ENCODE measurements at regions not wholly inside any gene's neighbourhood (a gene's known extent, or its start where the extent isn't known, plus 50 kb on each side); places are given as distances from the start of the nearest gene placed in this dataset.
A peak's percentile ranks its signal among the peaks of the same experiment; 100 is the strongest.

- peak in 1 of 2 donors; percentile 34 for DNase-seq (ENCODE audit: low read depth in 2 of 2)
Observed at GRCh38 chr4:176971576-176972115, 178.9 kb upstream of the VEGFC start.

GRCh38 chr4:176979416-176979815 lies 186.7 kb upstream of the VEGFC start:
- DNase-seq (ENCODE audit: low read depth in 2 of 2), result no peak

- DNase-seq (ENCODE audit: low read depth in 2 of 2), result peak in 1 of 2 donors; percentile 44
Observed at GRCh38 chr4:176981074-176981473, 188.4 kb upstream of the VEGFC start.

DNA sequence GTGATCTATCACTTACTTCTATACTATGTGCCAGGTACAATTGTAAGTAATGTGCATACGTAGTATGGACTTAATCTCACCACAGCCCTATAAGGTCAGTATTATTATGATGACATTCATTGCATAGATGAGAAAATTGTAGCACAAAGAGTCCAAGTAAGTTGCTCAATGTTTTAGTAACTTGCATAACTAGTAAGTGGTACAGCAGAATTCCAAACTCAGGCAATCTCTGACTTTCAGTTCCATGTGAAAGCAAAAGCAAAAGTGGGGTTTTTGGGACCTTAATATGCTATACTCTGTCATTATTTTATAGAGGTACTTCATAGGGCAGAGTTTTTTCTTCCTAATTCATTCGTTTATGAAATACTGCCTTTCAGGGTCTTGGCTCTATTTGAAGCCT lies 188.8 kb upstream of the VEGFC start:
- no peak for DNase-seq (ENCODE audit: low read depth in 2 of 2)

GRCh38 chr4:176988226-176988625 lies 195.5 kb upstream of the VEGFC start:
- DNase-seq (ENCODE audit: low read depth in 2 of 2), result peak; percentile 80 to 96

- no peak for DNase-seq (ENCODE audit: low read depth in 2 of 2)
Observed at GRCh38 chr4:176989186-176989585, 196.5 kb upstream of the VEGFC start.

GRCh38 chr4:176999935-177000543 lies 207.3 kb upstream of the VEGFC start:
- peak; percentile 5 to 8 for DNase-seq (ENCODE audit: low read depth in 2 of 2)

- peak in 1 of 2 donors; percentile 62 for DNase-seq (ENCODE audit: low read depth in 2 of 2)
Observed at GRCh38 chr4:177001271-177002175, 208.8 kb upstream of the VEGFC start.

GRCh38 chr4:177005674-177006230 lies 213.0 kb upstream of the VEGFC start:
- peak in 1 of 2 donors; percentile 73 for DNase-seq (ENCODE audit: low read depth in 2 of 2)

DNA sequence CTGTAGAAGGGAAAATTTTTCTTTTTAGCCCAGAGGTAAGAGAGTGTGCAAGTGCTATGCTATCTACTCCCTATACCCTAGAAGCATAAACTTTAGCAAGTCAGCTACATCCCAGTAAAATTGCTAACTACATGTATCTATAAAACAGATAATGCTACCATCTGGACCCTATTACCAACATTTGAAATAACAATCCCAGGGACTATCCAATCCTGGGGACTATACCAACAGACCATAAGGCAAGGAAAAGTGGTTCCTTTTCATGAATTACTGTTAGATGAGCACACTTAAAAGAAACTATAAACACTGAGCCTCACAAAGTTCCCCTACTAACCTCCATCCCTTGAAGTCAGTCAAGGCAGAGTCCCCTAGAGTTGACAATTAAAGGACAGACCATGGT lies 213.6 kb upstream of the VEGFC start:
- no peak for DNase-seq (ENCODE audit: low read depth in 2 of 2)

DNA sequence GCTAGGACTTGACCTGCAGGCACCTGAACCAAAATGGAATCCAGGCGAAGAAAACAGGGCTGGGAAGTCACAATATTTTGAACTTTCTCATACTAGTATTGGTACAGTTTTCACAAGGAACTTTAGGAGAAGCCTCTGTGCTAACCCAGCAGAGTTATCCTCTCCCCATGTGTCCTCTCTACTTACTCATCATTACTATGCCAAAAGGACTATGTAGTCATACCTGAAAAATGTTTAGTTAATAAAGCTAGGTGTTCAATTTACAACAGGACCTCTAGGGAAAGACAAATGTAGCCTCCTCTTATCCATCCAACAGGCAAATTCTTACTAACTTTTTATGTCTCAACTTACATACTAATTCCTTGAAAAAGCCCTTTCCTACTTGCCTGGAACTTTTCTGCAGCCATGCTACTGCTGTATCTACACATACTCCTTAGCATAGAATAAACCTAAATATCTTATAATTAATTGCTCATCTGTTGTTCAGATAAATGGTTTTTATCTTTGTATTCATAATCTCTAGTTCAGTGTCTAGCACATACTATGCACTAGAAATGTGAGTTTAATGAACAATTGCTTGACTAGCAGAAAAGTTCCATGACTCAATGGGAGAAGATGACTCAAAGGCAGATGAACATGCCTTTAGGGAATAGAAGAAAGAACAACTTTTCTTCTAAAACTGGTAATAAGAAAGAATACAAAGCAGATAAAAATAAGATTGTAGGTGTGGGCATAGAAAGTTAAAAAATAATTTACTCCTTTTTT lies 215.5 kb upstream of the VEGFC start:
- DNase-seq (ENCODE audit: low read depth in 2 of 2), result peak in 1 of 2 donors; percentile 15

DNA sequence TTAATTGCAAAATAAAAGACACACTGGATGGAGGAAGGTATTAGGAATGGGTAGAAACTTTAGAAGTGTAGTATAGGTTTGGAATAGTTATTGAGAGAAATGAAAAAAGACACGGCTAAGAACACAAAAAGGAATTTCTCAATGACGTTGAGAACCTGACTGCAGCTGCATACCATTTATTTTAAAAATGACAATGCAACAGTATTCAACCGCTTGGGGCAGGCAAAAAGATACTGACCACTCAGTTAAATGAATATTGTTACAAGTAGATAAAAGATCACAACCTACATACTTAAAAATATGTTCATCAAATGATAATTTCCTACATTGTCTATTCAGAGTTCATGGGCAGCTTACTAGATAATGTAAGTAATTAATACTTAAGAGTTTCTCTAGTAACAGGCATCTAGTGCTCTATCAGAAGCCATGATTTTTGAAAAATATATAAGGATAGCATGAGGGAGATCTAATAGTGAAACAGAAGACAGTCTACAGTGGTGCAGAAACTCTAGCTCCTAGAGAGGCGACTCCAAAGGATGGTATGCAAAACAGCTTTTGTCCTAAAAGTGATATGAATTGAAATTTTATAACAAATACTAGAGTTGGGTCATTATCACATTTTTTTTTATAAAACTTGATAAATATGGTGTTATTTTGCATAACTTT lies 216.2 kb upstream of the VEGFC start:
- no peak for DNase-seq (ENCODE audit: low read depth in 2 of 2)

- DNase-seq (ENCODE audit: low read depth in 2 of 2), result no peak
Observed at GRCh38 chr4:177010418-177010817, 217.7 kb upstream of the VEGFC start.

DNA sequence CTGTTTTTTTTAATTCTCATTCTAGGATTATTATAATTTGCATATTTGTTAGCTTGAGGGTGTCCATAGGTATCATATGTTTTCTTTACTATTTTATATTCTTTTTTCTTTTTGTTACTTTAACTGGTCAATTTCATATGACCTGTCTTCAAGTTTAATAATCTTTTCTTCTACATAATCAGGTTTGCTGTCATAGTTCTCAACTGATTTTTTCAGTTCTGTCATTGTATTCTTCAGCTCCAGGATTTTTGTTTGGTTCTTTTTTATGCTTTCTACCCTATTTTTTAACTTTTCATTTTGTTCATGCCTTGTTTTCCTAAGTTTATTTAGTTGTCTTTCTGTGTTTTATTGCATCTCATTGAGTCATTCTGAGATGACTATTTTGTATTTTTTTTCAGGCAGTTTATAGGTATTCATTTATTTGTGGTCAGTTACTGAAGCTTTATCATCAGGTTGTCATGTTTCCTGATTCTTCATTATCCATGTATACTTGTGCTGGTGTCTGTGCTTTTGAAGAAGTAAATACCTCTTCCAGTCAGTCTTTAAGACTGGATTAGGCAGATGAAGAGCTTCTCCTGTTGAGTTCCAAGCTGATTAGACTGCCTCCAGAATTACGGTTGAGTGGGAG lies 220.3 kb upstream of the VEGFC start:
- no peak for DNase-seq (ENCODE audit: low read depth in 2 of 2)

DNA sequence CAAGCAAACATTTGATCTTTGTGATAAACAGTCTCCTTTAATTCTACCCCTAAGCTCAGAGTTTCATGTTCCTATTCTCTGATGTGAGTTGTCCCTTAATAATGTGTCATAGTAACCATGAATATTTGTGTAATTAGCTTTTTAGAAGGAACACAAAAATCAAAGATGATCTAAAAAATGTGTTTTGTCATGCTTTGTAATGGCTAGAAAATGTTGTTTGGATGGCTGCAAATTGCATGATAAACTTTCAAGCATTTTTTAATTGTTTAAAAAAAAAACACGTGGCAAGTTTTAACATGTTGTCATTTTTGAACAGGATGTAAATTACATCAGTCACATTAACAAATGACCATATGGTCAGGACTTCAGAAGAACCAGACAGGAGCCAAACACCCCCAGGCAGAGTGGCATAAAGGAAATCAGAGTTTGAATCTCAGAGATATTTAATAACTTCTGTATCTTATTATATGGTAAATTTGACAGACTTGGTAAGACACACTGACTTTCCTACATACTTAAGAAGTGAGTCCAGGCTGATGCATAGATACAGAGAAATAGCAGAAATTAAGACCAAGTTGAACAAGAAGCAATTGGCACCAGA lies 223.9 kb upstream of the VEGFC start:
- DNase-seq (ENCODE audit: low read depth in 2 of 2), result peak in 1 of 2 donors; percentile 37

DNA sequence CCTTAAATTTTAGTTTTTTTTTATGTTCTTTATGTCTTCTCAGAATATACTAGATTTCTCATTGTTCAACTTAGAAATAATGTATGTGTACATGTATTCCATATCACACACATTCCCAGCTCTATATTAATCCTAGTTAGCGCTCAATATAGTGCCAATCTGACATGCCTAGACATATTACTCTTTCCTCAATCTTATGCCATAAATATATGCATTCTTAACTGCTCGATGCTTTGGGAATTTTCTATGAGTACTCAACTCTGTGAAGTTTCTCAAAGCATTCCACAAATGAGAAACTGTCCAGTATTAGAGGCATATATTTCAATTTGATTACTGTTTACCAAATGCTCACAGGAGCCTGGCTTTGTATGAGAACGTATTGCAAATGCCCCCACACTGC lies 231.2 kb upstream of the VEGFC start:
- DNase-seq (ENCODE audit: low read depth in 2 of 2), result no peak

GRCh38 chr4:177032341-177032740 lies 239.6 kb upstream of the VEGFC start:
- no peak for DNase-seq (ENCODE audit: low read depth in 2 of 2)

DNA sequence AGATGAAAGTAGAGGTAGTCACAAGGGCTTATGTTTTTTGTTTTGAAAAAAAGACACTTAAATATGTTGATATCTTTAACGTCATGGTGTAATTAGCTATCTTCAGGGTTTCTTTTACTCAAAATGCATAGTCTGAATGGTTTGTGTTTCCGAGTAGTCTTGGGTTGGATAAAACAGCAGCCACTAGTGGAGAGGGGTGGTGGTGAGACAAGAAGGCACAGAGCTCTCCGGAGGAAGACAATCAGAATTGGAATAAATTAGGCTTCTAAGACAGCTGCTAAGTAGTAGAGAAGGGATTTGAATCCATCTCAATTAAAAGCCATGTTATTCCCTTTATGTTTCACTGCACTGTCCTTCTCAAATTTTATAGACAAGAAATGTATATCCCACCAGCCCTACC lies 240.4 kb upstream of the VEGFC start:
- no peak for DNase-seq (ENCODE audit: low read depth in 2 of 2)

DNA sequence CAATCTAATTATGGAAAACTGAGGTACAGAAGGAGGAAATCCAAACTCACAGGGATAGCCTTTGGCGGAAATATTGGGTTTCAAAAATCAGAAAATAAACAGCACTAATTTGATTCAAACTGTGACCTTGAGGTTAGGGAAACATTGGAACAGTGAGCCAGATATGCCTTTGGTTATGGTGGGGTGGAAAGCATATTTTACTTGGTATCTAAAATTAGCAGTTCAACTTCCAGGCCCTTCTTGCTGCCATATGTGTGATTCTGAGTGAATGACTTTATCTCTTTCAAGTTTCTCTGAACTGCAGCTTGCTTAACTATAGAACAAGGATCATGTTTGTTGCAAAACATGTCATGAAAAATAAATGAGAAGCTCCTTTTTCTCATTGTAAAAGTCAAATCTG lies 240.9 kb upstream of the VEGFC start:
- no peak for DNase-seq (ENCODE audit: low read depth in 2 of 2)

- no peak for DNase-seq (ENCODE audit: low read depth in 2 of 2)
Observed at GRCh38 chr4:177041356-177041755, 248.6 kb upstream of the VEGFC start.
